ENCODE measurements at regions not wholly inside any gene's neighbourhood (a gene's known extent, or its start where the extent isn't known, plus 50 kb on each side); places are given as distances from the start of the nearest gene placed in this dataset.

- in situ Hi-C loops (cut with HindIII; ENCODE audit: low sequenced_read_pairs) = no loop called here
- no peak for DNase-seq (ENCODE audit: low read depth)
- H3K4me3 ChIP-seq (ENCODE audit: low read depth, low read length) = no peak overlapping the region
- TF ChIP-seq CTCF (IDR thresholded peaks at IDR 0.05; ENCODE audit: low read depth, low read length, missing control alignments) = no peak
Measured at GRCh38 chr14:87323191-87323590, 669.8 kb downstream of the GALC start.

GRCh38 chr14:87321548-87321947 is 671.4 kb downstream of the GALC start:
- no peak overlapping the region for H3K4me3 ChIP-seq (ENCODE audit: low read depth, low read length)
- TF ChIP-seq CTCF (IDR thresholded peaks at IDR 0.05; ENCODE audit: low read depth, low read length, missing control alignments) = no peak
- in situ Hi-C loops (cut with HindIII; ENCODE audit: low sequenced_read_pairs) = no loop called here
- no peak for DNase-seq (ENCODE audit: low read depth)

DNA sequence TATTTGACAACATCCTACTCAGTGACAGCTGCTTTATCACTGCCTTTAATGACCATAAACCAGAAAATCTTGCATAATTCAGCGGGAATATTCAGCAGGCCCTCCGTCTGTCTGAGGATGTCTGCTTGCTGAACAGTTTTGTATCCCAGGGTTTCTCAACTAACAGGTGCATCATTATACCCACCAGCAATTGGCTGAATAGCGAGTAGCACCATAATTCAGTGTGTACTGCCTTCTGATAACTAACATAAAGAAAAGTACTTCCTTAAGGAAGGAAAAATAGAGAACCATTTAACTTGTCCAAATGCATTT is 680.1 kb downstream of the GALC start:
- no peak for TF ChIP-seq CTCF (IDR thresholded peaks at IDR 0.05; ENCODE audit: low read depth, low read length, missing control alignments)
- in situ Hi-C loops (cut with HindIII; ENCODE audit: low sequenced_read_pairs) = no loop called here
- no peak overlapping the region for H3K4me3 ChIP-seq (ENCODE audit: low read depth, low read length)
- no peak for DNase-seq (ENCODE audit: low read depth)

DNA sequence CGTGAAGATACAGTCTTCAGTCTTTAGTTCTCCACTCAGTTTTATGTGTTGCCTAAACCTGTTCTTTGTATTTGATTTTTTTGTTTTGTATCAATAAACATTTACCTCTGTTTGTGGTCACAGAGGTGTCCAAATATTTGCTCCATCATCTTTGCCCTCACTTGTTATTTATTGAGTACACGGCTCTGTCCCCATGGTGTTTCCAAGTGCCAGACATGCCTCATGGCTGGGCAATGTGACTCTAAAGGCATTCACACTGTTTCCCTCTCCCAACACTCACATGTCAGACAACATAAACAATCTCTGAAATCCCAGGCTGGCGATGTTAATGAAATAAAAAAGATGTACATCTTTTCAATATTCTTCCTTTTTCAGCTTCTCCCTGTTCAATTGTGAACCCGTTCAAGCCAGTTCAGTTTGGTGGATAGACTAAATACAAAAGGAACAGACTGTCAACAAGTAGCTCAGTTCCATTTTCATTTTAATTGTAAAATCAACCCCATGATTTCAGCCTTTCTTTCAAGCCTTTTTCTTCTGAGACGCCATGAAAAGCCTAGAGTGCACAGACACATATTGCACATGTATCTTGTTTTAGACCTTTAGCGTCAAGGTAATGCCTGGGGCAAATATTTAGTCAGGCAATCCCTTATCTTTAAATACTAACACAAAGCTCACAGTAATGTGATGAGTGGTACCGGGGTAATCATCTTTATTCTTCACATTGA is 680.7 kb downstream of the GALC start:
- TF ChIP-seq CTCF (IDR thresholded peaks at IDR 0.05; ENCODE audit: low read depth, low read length, missing control alignments) = no peak
- in situ Hi-C loops (cut with HindIII; ENCODE audit: low sequenced_read_pairs) = no loop called here

GRCh38 chr14:87309557-87309956 is 683.4 kb downstream of the GALC start:
- TF ChIP-seq CTCF (IDR thresholded peaks at IDR 0.05; ENCODE audit: low read depth, low read length, missing control alignments) = no peak
- H3K4me3 ChIP-seq (ENCODE audit: low read depth, low read length) = no peak overlapping the region
- in situ Hi-C loops (cut with HindIII; ENCODE audit: low sequenced_read_pairs) = no loop called here
- DNase-seq (ENCODE audit: low read depth) = no peak

More for the DNA sequence above, 680.7 kb downstream of the GALC start:
- no peak for DNase-seq (ENCODE audit: low read depth)
- H3K4me3 ChIP-seq (ENCODE audit: low read depth, low read length) = no peak overlapping the region

- in situ Hi-C loops (cut with HindIII; ENCODE audit: low sequenced_read_pairs) = no loop called here
- TF ChIP-seq CTCF (IDR thresholded peaks at IDR 0.05; ENCODE audit: low read depth, low read length, missing control alignments) = no peak
- H3K4me3 ChIP-seq (ENCODE audit: low read depth, low read length) = no peak overlapping the region
- no peak for DNase-seq (ENCODE audit: low read depth)
Measured at GRCh38 chr14:87306409-87307168, 686.4 kb downstream of the GALC start.

Data from astrocyte of the cerebellum (primary cell).